HG03060 (cell line): ENCODE measurements at regions not wholly inside any gene's neighbourhood (a gene's known extent, or its start where the extent isn't known, plus 50 kb on each side); places are given as distances from the start of the nearest gene placed in this dataset.

Source experiments
- ATAC-seq: cut with Tn5 transposase; IDR thresholded peaks from one replicate; pipeline ENCODE4 v1.9.1; 2021; ENCODE audit warnings: low read depth, moderate number of reproducible peaks; ENCODE audit not compliant: unreplicated experiment

GRCh38 chr2:118705032-118705431 lies 142.4 kb downstream of the EN1 start:
- ATAC-seq = no peak

DNA sequence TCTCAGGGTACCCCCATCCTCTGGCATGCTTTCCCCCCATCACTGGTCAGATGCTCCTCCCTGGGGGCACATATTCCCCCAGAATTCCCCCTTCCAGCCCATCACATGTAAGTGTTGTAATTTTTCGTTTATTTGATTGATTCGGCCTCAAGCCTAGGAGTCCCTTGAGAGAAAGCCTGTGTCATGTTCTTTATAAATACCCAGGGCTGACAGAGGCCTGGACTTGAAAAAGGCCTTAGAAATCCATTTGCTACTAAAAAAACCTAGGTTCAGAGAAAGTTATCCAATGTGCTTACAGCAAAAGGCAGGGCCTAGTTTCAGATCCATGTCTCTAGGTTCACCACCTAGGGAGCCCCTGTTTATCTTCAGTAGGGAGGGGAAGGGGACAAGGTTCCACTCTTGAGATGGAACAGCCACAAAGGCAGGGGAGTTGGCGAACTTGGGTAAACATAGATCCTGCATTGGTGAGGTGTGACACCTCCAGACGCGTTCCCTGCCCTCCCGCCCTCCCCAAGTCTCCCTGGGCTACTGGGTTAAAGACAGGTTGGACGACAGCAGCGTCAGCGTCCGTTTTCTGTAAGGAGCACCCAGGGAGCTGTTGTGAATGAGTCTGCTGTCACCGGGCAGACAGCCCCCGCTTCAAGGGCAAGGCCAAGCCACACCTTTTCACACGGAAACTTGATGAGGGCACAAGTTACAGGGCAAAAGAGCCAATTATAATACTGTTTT lies 147.8 kb downstream of the EN1 start:
- no peak for ATAC-seq

DNA sequence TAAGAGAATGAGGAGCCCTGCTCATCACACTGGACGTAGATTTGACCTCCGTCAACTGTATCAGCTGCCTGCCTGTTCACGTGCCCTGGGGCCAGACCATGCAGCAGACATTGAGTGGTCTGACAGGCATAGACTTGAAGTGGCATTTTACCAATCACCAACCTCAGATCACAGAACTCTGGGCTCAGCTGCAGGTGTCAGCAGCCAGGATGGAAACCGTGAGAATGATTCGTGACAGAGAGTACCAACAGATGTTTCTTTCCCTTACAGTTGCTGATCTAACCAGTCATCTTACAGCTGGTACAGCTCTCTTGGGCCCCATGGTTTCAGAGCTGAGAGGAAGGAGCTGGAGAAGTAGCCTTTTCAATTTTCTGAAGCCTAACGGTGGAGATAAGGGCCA lies 148.9 kb downstream of the EN1 start:
- no peak for ATAC-seq

DNA sequence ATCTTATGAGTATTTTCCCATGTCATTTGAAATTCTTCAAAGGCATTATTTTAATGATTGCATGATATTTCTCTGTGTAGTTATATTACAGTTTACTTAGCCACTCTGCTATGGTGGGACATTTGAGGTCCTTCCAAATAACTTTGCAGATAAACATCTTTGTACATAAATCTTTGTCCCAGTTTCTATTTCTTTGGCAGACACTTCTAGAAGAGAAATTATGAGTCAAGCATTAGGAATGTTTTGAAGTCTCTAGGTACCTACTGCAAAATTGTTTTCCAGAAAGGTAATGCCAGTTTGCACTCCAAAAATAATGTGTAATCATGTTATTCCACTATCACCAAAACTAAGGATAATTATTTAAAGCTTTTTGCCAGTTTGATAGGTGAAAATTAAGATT lies 149.7 kb downstream of the EN1 start:
- ATAC-seq = no peak

- ATAC-seq = no peak
Measured at GRCh38 chr2:118696786-118697465, 150.5 kb downstream of the EN1 start.

DNA sequence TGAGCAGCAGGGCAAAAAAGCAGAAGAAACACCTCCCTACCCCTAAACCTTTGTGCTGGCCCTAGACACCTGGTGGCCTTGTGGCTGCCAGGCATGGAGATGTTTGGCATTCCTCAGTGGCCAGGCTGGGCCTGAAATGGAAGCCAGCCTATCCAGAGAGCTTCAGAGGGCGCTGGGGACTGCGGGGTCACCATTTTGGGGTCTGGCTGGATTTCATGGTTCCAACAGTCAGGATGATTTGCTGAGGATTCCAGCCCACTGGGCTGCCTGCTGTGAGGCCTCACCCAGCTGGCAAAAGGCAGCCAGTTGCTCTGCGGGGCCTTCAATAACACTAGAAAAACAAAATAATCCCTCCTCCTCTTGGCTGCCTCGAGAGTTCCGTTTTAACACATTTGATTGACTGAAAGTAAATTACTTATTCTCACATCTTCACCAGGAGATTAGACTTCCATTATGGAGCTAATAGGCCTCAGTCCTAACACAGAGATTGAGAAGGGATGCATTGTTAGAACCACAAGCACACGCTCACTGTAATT lies 154.1 kb downstream of the EN1 start:
- ATAC-seq = no peak

GRCh38 chr2:118689874-118690273 lies 157.6 kb downstream of the EN1 start:
- no peak for ATAC-seq

DNA sequence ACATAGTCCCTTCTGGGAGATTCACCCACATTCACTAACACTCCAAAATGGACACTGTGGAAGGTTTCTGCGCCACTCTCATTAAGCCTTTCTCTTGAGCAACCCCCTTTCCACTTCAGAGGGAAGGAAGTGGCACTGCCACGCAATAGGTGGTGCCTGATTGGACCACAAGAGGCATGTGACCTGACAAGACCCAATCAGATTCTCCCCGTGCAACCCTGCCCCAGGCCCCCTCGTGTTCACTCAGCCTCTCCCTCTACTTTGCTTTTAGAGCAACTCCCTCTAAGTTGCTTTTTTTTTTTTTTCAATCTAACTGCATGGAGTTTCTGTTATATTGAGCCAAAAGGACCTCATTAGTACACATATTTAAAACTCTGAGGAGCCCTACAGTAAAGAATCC lies 158.0 kb downstream of the EN1 start:
- no peak for ATAC-seq

GRCh38 chr2:118689033-118689432 lies 158.4 kb downstream of the EN1 start:
- no peak for ATAC-seq

DNA sequence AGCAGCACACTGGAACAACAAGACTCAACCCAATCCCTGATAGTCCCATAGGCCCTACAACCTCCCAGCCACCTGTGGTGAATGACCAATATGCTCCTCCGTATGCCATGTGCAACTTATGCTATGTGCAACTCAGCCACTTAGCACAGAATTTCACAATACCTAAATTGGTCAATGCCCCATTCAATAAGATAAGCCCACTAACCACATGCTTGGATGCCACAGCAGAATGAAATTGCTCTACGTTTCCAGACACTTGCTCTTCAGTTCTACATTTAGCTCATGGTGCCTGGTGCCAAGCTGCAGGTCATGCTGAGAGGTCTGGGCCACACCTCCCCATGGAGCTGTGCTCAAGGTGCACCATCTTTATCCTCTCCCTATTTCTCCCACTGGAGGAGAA lies 159.8 kb downstream of the EN1 start:
- no peak for ATAC-seq

DNA sequence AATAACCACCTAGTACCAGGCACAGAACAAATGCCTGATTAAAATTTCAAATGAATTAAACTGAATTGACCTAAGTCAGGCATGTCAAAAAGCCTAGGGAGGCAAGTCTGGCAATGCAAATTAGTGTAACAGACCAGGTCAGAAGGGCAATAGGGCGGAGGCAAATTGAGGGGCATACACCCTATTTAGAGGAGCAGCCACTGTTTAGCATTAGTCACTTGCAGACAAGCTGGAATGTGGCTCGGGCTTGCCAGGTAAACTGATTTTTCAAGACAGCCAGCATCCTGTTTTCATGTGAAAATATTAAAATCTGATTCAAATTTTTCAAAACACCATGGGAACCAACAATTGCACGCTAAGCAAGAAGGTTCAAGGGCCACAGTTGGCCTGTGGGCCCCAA lies 160.3 kb downstream of the EN1 start:
- ATAC-seq = no peak

- no peak for ATAC-seq
Measured at GRCh38 chr2:118686346-118686745, 161.1 kb downstream of the EN1 start.

DNA sequence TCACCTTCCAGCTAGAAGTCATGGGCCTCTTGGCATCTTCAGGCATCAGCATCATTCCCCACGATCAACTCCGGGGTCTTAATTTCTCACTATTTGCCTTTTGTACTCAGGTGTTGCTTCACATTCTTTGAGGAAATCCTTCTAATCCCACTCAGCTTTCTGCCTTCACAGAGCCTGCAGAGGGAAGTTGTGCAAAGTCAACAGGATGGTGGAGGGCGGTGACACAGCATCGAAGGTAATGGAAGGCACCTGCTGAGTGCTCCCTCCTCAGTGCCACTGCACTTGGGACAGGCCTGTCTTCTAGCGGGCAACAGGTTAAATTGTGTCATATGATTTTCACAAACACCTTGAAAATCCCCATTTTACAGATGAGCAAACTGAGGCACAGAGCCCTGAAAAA lies 164.0 kb downstream of the EN1 start:
- no peak for ATAC-seq

GRCh38 chr2:118678985-118679384 lies 168.5 kb downstream of the EN1 start:
- no peak for ATAC-seq

DNA sequence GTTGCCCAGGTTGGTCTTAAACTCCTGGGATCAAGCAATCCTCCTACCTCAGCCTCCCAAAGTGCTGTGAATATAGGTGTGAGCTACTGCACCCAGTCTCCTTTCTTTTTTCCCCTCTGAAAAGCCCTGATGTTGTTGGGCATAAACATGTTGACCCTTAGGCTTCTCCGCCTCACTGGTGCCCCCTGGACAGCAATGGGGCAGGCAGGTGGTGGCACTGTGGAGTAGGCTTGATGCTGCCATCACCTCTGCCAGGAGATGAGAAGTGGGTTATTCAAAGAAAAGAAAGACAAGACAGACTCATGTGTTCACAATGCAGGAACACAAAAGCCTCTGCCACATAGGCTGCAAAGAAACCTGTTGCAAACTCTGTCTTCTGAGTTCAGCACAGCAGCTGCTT lies 169.9 kb downstream of the EN1 start:
- ATAC-seq = no peak

DNA sequence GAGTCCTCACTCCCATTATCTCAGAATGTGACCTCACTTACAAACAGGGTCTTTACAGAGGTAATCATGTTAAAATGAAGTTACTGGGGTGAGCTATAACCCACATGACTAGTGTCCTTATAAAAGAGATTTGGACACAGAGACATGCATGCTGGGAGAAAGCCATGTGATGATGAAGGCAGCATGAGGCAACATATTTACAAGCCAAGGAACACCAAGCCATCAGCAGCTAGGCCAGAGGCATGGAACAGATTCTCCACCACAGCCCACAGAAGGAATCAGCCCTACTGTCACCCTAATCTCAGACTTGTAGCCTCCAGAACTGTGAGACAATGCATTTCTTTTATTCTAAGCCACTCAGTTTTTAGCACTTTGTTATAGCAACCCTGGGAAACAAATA lies 171.9 kb downstream of the EN1 start:
- ATAC-seq = no peak

DNA sequence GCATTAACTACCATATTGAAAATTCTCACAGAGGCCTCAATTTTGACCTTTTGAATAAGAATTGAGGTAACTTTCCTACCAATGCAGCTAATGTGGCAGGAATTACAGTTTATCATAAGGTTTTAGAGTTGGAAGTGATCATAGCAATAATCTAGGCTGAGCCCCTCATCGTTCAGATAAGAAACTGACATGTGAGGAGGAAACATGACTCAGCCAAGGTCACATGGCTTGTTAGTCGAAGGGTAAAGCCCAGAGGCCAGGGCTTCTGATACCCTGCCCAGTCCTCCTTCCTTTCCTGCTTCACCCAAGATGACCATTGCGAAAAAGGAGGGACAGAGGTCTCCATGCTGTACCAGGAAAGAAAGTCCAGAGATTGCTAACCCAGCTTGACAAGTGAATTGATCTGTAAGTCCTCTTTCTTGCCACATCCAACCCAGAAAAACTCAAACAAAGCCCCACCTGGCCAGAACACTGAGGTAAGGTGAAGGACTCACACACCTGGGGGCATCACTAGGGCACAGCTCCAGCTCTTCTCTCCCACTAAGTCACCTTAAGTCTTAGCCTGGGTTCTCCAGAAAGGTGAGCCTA lies 174.8 kb downstream of the EN1 start:
- ATAC-seq = no peak

DNA sequence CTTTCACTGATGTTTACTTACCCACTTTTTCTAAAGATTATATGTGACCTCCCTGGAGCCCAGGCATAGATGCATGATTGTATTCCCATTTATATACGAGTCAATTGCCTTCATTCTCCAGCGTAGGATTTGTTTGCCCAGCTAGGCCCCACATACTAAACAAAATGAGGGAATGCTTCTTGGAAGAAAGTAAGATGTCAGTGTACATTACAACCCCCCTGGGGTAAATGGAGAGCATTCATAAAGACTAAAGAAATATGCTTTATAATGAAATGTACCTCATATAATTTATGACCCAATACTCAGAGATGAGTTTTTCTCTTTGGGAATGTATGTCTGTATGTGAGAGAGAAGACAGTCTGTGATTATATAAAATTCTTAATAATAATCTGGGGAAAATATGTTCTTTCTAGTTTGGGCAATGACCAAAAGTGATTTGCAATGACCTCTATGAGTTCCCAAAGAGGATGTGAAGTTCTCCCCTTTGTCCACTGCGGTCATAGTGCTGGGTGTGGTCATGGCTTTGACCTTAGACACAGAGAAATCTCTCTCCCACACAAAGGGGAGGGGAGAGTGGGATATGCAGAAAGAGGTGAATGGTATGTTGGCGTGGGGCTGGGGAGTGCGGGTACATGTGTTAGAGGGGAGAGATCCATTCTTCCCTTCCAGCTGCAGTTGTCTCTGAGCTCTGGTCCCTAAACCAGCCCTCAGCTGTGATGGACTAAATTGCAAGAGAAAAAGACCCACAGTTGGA lies 175.6 kb downstream of the EN1 start:
- ATAC-seq = no peak

- ATAC-seq = no peak
Measured at GRCh38 chr2:118670838-118671237, 176.6 kb downstream of the EN1 start.

DNA sequence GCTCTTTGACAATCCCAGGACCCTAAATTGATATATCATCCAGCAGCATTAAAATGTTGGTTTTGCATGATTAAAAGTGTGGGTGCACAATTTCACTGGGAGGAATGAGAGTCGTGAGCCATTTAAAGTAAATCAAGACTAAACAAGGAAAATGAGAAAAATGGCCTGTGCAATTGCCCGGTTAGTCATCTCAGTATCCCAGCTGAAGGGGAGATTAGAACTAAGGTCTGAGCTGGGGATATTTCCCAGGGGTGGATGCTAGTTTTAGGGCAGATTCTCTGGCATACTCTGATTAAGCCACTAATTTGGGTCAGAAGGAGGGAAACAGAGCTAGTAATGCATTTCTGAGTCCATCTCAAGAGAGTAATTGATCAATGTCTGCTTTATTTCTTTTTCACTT lies 177.2 kb downstream of the EN1 start:
- ATAC-seq = no peak

DNA sequence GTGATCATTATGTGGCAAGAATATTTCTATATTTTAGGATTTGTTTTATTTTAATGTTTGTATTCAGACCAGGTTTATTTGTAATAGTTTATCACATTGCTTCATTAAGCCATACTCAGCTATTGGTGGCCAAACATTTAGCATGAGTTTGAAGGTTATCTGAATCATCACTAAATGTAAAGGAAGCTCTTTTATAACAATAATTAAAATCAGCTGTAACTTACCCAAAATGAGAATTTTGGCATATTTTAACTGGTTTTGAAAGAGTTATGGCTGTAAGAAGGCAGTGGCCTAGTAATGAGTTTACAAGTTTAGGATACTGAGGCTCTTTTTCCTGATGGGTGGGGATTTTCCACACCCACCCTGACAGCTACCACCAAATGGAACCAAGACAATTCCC lies 177.8 kb downstream of the EN1 start:
- ATAC-seq = no peak
